ENCODE measurements at regions not wholly inside any gene's neighbourhood (a gene's known extent, or its start where the extent isn't known, plus 50 kb on each side); places are given as distances from the start of the nearest gene placed in this dataset.

DNA sequence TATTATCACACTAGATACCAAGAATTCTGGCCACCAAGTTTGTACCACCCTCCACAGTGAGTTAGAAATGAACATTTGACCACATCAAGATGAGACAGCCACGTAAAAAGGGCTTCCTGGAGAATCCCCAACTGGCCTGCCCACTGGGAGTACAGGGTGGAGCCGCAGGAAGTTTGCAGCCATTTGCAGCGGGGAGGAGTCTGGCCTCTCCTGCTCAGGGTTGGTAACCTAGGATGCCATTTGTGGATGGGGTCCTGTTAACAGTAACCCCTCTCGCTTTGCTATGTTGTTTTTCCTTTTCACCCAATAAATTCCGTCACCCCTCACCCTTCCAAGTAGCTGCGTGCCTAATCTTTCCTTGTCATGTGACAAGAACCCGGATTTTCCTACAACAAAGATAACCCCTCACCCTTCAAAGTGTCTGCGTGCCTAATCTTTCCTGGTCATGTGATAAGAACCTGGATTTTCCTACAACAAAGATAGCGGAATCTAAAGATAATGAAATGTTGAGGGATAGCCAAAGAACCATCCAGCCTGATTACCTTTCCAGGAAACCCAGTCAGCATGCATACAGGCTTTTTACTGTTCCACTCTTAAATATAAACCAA, 245.4 kb downstream of the NAF1 start:
- TF ChIP-seq, protein P1, sequence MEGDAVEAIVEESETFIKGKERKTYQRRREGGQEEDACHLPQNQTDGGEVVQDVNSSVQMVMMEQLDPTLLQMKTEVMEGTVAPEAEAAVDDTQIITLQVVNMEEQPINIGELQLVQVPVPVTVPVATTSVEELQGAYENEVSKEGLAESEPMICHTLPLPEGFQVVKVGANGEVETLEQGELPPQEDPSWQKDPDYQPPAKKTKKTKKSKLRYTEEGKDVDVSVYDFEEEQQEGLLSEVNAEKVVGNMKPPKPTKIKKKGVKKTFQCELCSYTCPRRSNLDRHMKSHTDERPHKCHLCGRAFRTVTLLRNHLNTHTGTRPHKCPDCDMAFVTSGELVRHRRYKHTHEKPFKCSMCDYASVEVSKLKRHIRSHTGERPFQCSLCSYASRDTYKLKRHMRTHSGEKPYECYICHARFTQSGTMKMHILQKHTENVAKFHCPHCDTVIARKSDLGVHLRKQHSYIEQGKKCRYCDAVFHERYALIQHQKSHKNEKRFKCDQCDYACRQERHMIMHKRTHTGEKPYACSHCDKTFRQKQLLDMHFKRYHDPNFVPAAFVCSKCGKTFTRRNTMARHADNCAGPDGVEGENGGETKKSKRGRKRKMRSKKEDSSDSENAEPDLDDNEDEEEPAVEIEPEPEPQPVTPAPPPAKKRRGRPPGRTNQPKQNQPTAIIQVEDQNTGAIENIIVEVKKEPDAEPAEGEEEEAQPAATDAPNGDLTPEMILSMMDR (IDR thresholded peaks at IDR 0.05), result no peak
- TF ChIP-seq POLR2A (IDR thresholded peaks at IDR 0.05) (no peak), POLR2AphosphoS5 (IDR thresholded peaks at IDR 0.05) (no peak)
